Activated CD8-positive, alpha-beta memory T cell treated with anti-CD3 and anti-CD28 coated beads for 36 hours (primary cell): ENCODE measurements at regions not wholly inside any gene's neighbourhood (a gene's known extent, or its start where the extent isn't known, plus 50 kb on each side); places are given as distances from the start of the nearest gene placed in this dataset.
"Not testable (repeated sequence)": the region's sequence is repeated elsewhere in the genome, so short reads cannot be mapped to it uniquely, and the experiment has no call there.

Experiments
- CTCF ChIA-PET: fragments of 350-600 bp; sonication (Branson Sonifier 250); formaldehyde crosslinking; loops from one replicate; lab custom pipeline; 2021; ENCODE audit warnings: antibody characterized with exemption; lab: Charles Lee
- POLR2A ChIA-PET: fragments of 350-600 bp; sonication (Branson Sonifier 250); formaldehyde crosslinking; loops from one replicate; lab custom pipeline; 2021; ENCODE audit warnings: antibody characterized with exemption; lab: Charles Lee

DNA sequence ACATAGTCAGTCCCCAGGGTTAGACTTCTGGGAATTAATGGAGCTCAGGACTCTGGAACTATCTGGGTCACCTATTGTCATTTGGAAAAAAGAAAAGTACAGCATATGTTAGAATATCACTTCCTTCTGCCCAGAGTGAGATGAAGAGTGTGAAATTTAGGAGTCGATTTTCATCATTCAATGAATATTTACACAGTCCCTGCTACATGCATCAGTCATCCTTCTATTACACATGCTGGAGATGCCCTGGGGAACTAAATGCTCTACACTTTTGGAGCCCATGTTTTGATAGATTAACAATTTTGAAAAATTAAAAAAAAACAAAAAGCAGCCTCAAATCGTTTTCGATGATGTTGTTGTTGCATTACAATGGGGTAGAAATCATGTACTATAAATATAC lies 315.4 kb downstream of the ALDH8A1 start:
- ChIA-PET CTCF (no interaction called here), POLR2A (no interaction called here)

DNA sequence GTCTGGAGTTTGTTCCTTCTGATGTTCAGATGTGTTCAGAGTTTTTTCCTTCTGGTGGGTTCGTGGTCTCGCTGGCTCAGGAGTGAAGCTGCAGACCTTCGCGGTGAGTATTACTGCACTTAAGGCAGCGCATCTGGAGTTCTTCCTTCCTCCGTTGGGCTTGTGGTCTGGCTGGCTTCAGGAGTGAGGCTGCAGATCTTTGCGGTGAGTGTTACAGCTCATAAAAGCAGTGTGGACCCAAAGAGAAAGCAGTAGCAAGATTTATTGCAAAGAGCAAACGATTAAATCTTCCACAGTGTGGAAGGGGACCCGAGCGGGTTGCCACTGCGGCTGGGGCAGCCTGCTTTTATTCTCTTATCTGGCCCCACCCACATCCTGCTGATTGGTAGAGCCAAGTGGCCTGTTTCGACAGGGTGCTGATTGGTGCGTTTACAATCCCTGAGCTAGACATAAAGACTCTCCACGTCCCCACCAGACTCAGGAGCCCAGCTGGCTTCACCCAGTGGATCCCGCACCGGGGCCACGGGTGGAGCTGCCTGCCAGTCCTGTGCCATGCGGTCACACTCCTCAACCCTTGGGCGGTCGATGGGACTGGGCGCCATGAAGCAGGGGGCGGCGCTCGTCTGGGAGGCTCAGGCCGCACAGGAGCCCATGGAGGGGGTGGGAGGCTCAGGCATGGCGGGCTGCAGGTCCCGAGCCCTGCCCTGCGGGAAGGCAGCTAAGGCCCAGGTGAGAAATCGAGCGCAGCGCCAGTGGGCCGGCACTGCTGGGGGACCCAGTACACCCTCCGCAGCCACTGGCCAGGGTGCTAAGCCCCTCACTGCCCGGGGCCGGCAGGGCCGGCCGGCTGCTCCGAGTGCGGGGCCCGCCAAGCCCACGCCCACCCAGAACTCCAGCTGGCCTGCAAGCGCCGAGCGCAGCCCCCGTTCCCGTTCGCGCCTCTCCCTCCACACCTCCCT lies 315.3 kb upstream of the SGK1 start:
- POLR2A ChIA-PET, result not testable (repeated sequence)
- CTCF ChIA-PET, result interaction anchor here (0.9 kb wide), 1 partner anchor 455 kb away, joined by 6 read pairs; no protein-coding TSS in a partner anchor

DNA sequence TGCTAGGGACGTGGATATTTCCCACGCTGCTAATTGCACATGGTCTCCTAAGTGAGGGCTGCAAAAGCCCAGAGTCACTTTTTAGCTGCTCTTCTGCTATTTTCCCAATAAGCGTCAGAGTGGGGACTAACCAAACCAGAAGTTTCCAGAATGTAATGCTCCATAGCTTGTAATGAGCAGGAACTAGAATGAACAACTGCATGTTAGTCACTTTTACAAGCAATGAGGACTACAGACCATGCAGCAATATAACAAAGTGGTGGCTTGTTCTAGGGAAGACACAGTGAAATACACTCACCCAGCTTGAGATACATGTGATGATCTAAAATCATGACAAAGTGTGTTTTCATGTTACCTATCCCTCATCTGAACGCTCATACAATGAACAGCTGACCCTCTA lies 314.1 kb upstream of the SGK1 start:
- CTCF ChIA-PET, result no interaction called here
- POLR2A ChIA-PET, result no interaction called here

DNA sequence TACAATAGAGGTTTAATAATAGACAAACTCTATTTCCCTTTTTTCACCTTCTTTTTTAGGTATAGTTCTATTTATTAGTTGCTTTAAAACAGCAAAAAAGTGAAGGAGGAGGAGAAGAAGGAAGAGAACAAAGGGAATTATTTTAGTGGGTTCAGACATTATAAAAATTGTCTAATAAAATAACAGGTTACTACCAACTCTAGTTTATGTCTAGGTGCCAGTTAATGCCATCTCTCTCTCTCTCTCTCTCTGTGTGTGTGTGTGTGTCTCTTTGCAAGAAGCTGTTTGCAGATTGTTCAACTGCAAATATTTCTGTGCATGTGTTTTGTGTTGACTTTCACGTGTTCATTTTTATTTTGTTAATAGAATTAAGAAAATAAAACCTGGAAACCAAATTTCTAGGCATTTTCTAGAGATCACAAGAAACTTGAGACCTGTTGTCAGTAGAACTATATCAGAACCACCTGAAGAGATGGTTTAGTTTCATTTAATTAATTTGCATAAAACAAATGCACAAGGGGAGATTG lies 313.5 kb upstream of the SGK1 start:
- POLR2A ChIA-PET, result no interaction called here
- CTCF ChIA-PET, result no interaction called here

DNA sequence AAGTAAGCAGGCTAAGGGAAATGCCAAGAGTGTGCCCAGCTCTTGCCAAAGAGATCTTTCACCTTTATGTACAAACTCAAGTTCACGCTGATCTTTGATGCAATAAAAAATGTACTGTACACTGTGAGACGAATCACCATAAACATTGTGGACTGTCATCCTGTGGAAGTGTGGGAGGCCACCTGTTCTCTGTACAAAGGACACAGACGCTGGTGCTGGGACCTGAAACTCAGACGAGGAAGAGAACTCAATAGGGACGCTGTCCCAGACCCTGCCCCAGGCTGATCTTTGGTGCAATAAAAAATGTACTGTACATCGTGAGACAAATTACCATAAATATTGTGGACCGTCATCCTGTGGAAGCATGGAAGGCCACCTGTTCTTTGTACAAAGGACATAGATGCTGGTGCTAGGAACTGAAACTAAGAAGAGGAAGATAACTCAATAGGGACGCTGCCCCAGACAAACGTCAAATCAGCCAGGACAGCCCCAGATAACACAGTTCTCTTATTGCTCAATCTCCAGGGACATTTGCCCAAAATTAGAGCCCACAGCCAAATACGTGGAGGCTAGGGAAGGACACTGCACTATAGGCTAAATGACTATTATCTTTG lies 312.7 kb upstream of the SGK1 start:
- CTCF ChIA-PET, result no interaction called here
- POLR2A ChIA-PET, result no interaction called here

DNA sequence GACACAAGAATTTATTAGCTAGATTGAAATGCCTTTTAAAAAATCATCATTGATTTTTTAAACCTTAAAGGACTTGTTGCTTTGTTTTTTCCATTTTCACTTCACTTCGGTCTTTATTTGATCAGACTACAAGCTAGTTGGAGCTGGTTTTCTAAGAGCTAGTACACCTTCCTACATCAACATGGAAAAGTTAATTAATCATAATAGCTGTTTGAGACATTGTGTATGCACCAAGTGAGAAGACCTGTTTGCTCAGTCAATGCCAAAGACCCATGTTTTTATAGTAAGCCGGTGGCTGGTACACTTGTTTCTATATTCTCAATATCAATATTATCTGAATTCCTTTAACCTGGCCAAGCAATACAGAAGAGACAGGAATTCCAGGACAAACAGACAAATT lies 310.2 kb upstream of the SGK1 start:
- POLR2A ChIA-PET, result no interaction called here
- CTCF ChIA-PET, result interaction anchor here (1.2 kb wide), 1 partner anchor 13 kb away, joined by 5 read pairs; no protein-coding TSS in a partner anchor

DNA sequence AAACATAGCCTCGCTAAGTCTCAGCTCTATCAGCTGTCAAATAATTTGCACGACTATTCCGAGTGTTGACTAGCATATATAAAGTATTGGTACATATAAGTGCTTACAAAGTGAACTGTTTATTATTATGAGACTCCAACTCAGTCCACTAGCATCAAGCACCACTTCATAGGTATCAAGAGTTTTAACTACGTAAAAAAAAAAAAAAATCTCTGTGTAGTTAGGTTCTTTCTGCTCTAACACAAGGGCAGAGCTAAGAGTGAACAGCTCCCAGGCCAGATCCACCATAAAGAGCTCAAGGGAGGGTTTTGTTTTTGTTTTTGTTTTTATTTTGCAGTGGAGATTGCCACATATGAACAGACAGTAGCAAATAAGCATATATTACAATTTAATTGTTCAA lies 309.8 kb upstream of the SGK1 start:
- POLR2A ChIA-PET, result no interaction called here
- CTCF ChIA-PET, result interaction anchor here (1.2 kb wide), 1 partner anchor 13 kb away, joined by 5 read pairs; no protein-coding TSS in a partner anchor

DNA sequence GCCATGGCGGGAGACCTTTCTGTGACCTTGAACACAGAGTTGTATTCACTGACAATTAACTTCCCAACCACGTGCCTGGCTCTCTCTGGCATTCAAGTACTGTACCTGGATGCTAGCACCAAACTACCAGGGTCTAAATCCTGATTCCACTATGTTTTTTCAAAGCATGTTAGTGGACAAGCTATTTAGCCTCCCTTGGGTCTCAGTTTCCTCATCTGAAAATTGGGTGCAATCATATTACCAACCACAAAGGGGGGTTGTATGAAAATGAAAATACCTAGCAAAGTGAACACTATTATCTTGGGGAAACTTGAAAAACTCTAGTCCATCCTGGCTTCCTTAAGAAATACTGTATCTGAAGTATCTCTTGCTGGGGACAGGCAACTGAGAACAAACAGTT lies 308.7 kb upstream of the SGK1 start:
- ChIA-PET POLR2A (no interaction called here), CTCF (no interaction called here)

DNA sequence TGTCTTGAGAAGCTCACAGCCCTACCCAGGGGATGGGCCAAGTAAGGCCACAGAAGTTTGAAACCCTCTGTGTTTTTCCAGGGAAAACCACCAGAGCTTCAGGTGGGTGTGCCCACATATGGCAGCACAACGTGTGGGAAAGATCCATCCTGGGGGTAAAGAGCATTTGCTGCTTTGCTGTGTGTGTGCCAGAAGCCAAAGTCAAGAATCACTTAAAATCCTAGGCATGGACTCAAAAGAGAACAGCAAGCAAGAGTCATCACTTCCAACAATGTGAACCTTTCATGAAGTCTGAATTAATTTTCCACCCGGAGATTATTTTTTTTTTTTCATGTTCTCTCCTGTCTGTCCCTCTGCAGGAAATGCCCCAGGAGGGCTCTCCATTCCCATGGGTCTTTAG lies 308.2 kb upstream of the SGK1 start:
- POLR2A ChIA-PET, result no interaction called here
- CTCF ChIA-PET, result no interaction called here

DNA sequence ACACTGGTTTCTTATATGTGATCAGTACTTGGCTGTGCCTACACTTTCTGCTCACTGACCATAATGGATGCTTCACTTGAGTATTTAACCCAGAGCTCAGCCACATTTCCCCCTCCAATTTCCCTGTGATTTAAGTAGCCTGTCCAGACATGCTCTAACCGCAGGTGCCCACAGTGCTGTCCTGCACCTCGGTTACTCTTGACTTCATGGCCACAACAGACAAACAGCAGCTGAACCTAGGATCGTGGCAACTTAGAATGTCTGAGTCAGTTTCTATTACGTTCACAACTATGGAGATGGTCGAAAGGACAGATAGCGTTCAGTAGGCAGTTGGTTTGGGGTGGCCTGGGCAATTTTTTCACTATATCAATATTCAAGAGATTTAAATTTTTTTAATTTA lies 306.9 kb upstream of the SGK1 start:
- CTCF ChIA-PET, result interaction anchor here (0.5 kb wide), 1 partner anchor 148 kb away, joined by 3 read pairs; no protein-coding TSS in a partner anchor
- POLR2A ChIA-PET, result no interaction called here

DNA sequence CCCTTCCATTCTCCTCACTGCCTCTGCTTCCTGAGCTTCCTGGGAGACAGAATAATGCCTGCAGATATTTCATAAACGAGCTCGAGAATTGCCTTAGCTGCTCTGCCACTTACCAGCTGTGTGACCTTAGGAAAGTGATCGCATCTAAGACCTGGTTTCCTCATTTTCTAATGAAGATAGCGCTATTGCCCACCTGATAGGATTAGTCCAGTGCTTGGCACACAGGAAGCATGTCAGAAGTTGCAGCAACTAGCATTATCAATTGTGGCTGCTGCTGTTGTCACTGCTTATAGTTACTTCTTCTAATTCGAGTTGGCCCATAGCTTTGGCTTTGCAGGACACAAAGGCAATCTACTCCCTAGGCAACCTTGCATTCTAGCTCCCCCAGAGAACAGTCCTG lies 305.5 kb upstream of the SGK1 start:
- ChIA-PET CTCF (no interaction called here), POLR2A (interaction anchor here (0.8 kb wide), 1 partner anchor 9 kb away, joined by 3 read pairs; no protein-coding TSS in a partner anchor)

DNA sequence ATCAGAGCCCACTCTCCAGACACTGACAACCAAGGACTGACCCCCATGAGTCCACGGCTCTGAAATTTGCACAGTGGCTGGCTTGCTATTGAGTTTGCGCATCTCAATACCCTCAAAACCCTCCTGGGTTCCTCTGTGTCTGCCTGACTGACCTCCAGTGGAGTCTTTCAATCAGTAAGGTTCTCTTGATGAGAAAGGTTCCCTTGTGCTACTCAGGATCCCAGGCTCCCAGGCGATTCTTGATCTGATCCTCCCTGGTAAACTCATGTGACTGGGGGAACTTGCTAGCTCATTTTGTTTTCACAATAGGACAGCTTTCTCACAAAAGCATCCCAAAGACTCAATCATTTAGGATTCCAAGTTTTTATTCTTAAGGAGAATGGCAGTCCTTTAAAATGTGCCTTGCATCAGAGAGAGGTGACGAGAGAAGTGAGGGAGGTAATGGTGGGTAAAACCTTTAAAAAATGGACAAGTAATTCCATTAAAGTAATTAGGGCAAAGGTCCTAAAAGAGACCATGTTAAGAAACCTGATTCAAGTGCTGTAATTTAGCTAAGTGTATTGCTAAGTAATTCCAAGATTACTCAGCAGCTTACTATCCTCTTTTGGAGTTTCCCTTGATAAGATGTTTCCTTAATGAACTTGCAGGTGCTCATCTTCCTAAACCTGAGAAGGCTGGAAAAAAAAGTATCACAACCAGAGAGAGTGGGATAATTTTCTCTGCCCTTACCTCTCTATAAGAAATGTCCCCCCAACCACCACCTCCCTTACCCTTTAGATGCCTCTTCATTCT lies 304.7 kb upstream of the SGK1 start:
- ChIA-PET CTCF (interaction anchor here (1.5 kb wide), 1 partner anchor 200 kb away, joined by 3 read pairs; no protein-coding TSS in a partner anchor), POLR2A (no interaction called here)

DNA sequence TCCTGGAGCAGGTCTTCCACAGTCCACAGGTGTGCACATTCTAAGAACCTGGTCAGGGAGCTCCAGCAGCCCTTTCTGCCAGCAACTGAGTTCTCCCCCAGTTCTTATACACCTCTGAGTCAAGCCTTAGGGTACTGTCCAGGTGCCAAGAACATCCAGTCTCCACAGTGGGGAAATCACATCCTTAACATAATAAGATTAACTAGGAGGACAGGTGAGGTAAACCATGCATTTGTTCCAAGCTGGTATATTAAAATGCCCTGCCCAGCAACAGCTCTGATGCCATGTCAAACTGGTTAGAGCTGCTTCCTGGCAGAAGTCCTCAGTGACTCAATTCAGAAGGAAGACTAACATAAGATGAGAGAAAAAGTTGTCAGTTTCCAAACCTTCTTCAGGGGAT lies 303.9 kb upstream of the SGK1 start:
- CTCF ChIA-PET, result interaction anchor here (1.5 kb wide), 1 partner anchor 200 kb away, joined by 3 read pairs; no protein-coding TSS in a partner anchor

DNA sequence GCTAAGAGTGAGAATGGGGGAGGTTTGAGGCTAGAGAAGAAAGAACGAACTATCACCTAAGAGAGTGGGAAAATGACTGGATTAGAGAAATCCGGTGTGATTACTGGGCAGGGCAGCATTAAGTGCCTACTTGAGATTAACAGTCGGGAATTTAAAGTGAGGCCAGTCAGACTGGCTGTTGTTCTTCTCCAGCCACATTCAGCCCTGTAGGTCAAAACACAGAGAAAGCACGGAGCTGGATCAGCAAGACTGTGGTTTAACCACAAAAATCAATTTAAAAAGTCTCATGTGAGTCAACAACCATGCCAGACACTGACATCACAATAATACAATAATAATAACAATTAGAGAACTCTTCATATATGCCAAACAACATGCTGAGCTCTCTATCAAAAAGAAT lies 301.9 kb upstream of the SGK1 start:
- CTCF ChIA-PET, result interaction anchor here (0.6 to 1.5 kb wide), 2 partner anchors 203 to 379 kb away, joined by 3 read pairs; no protein-coding TSS in a partner anchor
- POLR2A ChIA-PET, result no interaction called here

More for the DNA sequence above, 303.9 kb upstream of the SGK1 start:
- POLR2A ChIA-PET, result no interaction called here

DNA sequence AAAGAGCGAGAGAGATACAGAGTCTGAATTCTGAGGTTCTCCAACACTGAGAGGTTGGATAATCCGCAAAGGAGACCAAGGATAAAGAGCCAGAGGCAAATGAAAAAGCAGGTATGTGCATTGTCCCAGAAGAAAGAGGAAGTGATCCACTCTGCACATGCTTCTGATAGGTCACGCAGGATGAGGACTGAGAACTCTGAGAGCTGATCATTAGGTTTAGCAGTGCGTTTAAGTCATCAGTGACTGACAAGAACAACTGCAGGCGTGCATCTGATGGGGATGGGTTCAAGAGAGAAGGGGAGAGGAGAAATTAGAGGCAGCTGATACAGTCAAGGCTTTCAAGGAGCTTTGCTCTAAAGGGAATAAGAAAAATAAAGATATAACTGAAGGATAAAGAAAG lies 301.2 kb upstream of the SGK1 start:
- POLR2A ChIA-PET, result no interaction called here
- CTCF ChIA-PET, result interaction anchor here (1.5 kb wide), 1 partner anchor 204 kb away, joined by 3 read pairs; no protein-coding TSS in a partner anchor

DNA sequence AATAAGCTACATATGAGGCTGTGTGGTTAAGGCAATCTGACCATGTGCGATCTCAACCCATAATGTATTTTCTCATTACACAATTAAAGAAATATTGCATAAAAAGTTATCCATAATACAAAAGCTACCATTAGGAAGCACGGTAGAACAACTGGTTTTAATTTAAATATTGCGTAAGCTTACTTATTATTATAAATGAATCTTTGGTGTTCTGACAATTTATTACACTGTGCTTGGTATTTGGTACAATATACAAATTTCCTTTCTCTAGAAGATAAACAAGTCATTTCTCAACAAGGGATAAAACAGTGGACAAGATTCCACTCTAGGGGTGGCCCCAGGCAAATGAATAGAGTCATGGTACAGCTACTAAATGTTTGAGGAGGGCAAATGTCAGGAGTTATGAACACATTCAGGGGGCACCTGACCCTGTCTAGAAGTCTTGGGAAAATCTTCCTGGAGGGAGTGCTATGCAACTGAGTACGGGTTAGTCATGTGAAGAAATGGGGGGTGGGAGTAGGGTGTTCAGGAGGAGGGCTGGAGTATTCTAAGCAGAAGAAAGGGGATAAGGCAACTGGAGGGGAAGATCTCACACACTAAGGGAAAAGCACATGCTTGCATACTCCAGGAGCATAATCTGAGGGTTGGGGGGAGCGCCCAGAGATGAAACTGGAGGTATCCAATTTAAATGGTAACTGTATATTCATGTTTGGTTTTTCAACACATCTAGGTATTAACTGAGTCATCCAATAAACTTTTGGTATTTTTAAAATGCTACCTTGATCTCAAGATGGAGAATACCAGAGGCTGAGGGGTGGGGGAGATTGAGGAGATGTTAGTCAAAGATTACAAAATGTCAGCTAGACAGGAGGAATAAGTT lies 296.9 kb upstream of the SGK1 start:
- CTCF ChIA-PET, result interaction anchor here (1.2 kb wide), 1 partner anchor 18 kb away, joined by 3 read pairs; no protein-coding TSS in a partner anchor
- POLR2A ChIA-PET, result interaction anchor here (0.7 to 0.8 kb wide), 2 partner anchors 9 to 173 kb away, joined by 3 read pairs; no protein-coding TSS in a partner anchor

DNA sequence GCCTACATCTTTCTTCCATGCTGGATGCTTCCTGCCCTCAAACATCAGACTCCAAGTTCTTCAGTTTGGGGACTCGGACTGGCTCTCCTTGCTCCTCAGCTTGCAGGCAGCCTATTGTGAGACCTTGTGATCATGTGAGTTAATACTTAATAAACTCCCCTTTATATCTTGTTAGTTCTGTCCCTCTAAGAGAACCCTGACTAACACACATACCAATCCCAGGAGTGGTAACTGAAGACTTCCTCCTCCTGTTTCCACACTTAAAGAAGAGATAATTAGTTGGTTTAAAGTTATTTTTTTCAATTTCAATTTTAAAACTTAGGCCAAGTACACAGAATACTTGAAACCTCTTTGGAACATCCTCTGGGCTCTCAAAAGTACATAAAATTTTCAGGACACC lies 294.2 kb upstream of the SGK1 start:
- POLR2A ChIA-PET, CTCF ChIA-PET: not testable (repeated sequence)

DNA sequence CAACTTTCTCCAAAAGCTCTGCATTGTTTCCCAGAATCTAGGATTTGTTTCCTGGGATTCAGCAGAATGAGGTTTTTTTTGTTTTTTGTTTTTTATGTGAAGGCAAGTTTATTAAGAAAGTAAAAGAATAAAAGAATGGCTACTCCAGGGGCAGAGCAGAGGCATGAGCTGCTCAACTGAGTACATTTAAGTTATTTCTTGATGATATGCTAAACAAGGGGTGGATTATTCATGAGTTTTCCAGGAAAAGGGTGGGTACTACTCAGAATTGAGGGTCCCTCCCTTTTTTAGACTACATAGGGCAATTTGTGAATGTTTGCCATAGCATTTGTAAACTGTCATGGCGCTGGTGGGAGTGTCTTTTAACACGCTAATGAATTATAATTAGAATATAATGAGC lies 292.5 kb upstream of the SGK1 start:
- POLR2A ChIA-PET, result no interaction called here
- CTCF ChIA-PET, result no interaction called here
